Neural cell (in vitro differentiated cells): ENCODE measurements at regions not wholly inside any gene's neighbourhood (a gene's known extent, or its start where the extent isn't known, plus 50 kb on each side); places are given as distances from the start of the nearest gene placed in this dataset.

Experiments used
- H2AFZ ChIP-seq: fragments of 200-600, 300-800 bp; sonication (generic), shearing (Covaris generic); 2 replicates; pipeline ENCODE4 v1.6.0; 2014; ENCODE audit warnings: low read depth, mild to moderate bottlenecking, antibody characterized with exemption, low read length, moderate library complexity
- H3F3A ChIP-seq: fragments of 200-600 bp; shearing (Covaris generic); 2 replicates; pipeline ENCODE4 v1.6.1; 2016; ENCODE audit warnings: mild to moderate bottlenecking, moderate library complexity, mixed read lengths, antibody characterized with exemption, low read length; ENCODE audit not compliant: insufficient read depth, poor library complexity, severe bottlenecking
- H3K27ac ChIP-seq: fragments of 200-600, 300-800 bp; sonication (generic), shearing (Covaris generic); 2 replicates; pipeline ENCODE4 v1.5.1; 2014; ENCODE audit warnings: mild to moderate bottlenecking, low read length, moderate library complexity
- H3K27me3 ChIP-seq: fragments of 300-800, 200-600 bp; sonication (generic), shearing (Covaris generic); 2 replicates; pipeline ENCODE4 v1.6.0; 2014; ENCODE audit warnings: mild to moderate bottlenecking, low read depth, low read length, moderate library complexity; ENCODE audit not compliant: insufficient read depth
- H3K36me3 ChIP-seq: fragments of 300-800, 200-600 bp; sonication (generic), shearing (Covaris generic); 2 replicates; pipeline ENCODE4 v1.5.1; 2014; ENCODE audit warnings: mild to moderate bottlenecking, antibody characterized with exemption, low read length, moderate library complexity; ENCODE audit not compliant: insufficient read depth
- H3K4me2 ChIP-seq: fragments of 300-800, 200-600 bp; sonication (generic), shearing (Covaris generic); 2 replicates; pipeline ENCODE4 v1.6.0; 2014; ENCODE audit warnings: mild to moderate bottlenecking, low read length
- H3K4me3 ChIP-seq: fragments of 300-800, 200-600 bp; sonication (generic), shearing (Covaris generic); 2 replicates; pipeline ENCODE4 v1.5.1; 2014; ENCODE audit warnings: mild to moderate bottlenecking, low read length, moderate library complexity
- H3K79me2 ChIP-seq: fragments of 200-600 bp; shearing (Covaris generic); replicated peaks from 2 replicates; pipeline ENCODE4 v1.6.0; 2014; ENCODE audit warnings: mild to moderate bottlenecking, low read length, moderate library complexity; ENCODE audit not compliant: insufficient read depth
- H3K9ac ChIP-seq: fragments of 300-800, 200-600 bp; sonication (generic), shearing (Covaris generic); 2 replicates; pipeline ENCODE4 v1.6.1; 2016; ENCODE audit warnings: mild to moderate bottlenecking, low read length, mixed read lengths
- H3K9me2 ChIP-seq: fragments of 200-600 bp; shearing (Covaris generic); 2 replicates; pipeline ENCODE4 v1.6.1; 2016; ENCODE audit warnings: mild to moderate bottlenecking, low read length, mixed read lengths; ENCODE audit not compliant: insufficient read depth
- H3K9me3 ChIP-seq: fragments of 200-600, 300-800 bp; sonication (generic), shearing (Covaris generic); 2 replicates; pipeline ENCODE4 v1.6.1; 2016; ENCODE audit warnings: mild to moderate bottlenecking, mixed run types, low read length, moderate library complexity, mixed read lengths
- H4K20me1 ChIP-seq: fragments of 200-600 bp; shearing (Covaris generic); 2 replicates; pipeline ENCODE4 v1.6.1; 2016; ENCODE audit warnings: mild to moderate bottlenecking, mixed run types; ENCODE audit not compliant: insufficient read depth
- CTCF ChIP-seq: fragments of 450-650 bp; IDR thresholded peaks from 2 replicates; pipeline ENCODE4 v1.5.1; 2014; ENCODE audit warnings: antibody characterized with exemption, mild to moderate bottlenecking, moderate library complexity; ENCODE audit not compliant: poor library complexity, severe bottlenecking
- EP300 ChIP-seq: fragments of 450-650 bp; conservative IDR thresholded peaks from 2 replicates; pipeline ENCODE4 v1.6.1; 2014; ENCODE audit warnings: antibody characterized with exemption, mild to moderate bottlenecking, moderate library complexity; ENCODE audit not compliant: poor library complexity, severe bottlenecking
- EZH2 ChIP-seq: fragments of 200-600, 300-800 bp; shearing (Covaris generic), sonication (generic); IDR thresholded peaks from 2 replicates; pipeline ENCODE4 v1.6.1; 2014; ENCODE audit warnings: antibody characterized with exemption, low read length, borderline replicate concordance, mild to moderate bottlenecking; ENCODE audit not compliant: insufficient read depth, poor library complexity, severe bottlenecking
- MXI1 ChIP-seq: fragments of 450-650 bp; conservative IDR thresholded peaks from 2 replicates; pipeline ENCODE4 v1.6.1; 2014; ENCODE audit warnings: antibody characterized with exemption, mild to moderate bottlenecking; ENCODE audit not compliant: poor library complexity, severe bottlenecking
- POLR2AphosphoS5 ChIP-seq: IDR thresholded peaks from 2 replicates; pipeline ENCODE4 v1.6.1; 2012
- RAD21 ChIP-seq: fragments of 450-650 bp; conservative IDR thresholded peaks from 2 replicates; pipeline ENCODE4 v1.6.1; 2014; ENCODE audit warnings: antibody characterized with exemption, mild to moderate bottlenecking, moderate library complexity
- SMC3 ChIP-seq: fragments of 450-650 bp; conservative IDR thresholded peaks from 2 replicates; pipeline ENCODE4 v1.6.1; 2014; ENCODE audit warnings: antibody characterized with exemption, mild to moderate bottlenecking, moderate library complexity; ENCODE audit not compliant: poor library complexity
- TAF1 ChIP-seq: IDR thresholded peaks from 2 replicates; pipeline ENCODE4 v1.6.1; 2012; ENCODE audit warnings: low read depth
- TF ChIP-seq, protein P1 (sequence below): IDR thresholded peaks from 2 replicates; pipeline ENCODE4 v1.6.1; 2012; ENCODE audit warnings: borderline replicate concordance

DNA sequence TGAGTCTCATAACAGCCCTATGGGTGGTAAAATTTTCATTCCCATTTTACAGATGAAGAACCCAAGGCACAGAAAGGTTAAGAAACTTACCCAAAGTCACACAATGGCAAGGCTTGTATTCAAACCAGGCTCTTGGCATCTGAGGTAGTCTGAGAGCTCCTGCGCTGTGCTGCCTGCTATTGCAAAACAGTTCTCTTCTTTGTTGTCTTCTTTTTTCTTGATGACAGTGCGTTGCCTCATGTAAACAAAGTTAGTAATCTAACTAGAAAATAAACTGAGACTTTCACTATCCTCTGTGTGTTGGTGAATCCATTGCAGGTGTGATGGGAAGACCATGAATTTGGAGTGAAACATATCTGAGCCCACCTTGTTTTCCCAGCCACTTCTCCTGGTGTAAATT, 240.8 kb downstream of the PTEN start:
- H3K27ac ChIP-seq: no peak overlapping the region
- no peaks in the 10 kb centered on the region for H3K9me3 ChIP-seq
- no peaks in the 10 kb centered on the region for H4K20me1 ChIP-seq
- H3K9me2 ChIP-seq: no peaks in the 10 kb centered on the region
- H3F3A ChIP-seq: no peaks in the 10 kb centered on the region
- no peaks in the 10 kb centered on the region for H3K36me3 ChIP-seq
- no peak overlapping the region for H3K4me2 ChIP-seq
- TF ChIP-seq TAF1 (no peak), SMC3 (no peak), POLR2AphosphoS5 (no peak), EP300 (no peak), EZH2 (no peak), MXI1 (no peak), RAD21 (no peak), CTCF (no peak)
- TF ChIP-seq, protein P1, sequence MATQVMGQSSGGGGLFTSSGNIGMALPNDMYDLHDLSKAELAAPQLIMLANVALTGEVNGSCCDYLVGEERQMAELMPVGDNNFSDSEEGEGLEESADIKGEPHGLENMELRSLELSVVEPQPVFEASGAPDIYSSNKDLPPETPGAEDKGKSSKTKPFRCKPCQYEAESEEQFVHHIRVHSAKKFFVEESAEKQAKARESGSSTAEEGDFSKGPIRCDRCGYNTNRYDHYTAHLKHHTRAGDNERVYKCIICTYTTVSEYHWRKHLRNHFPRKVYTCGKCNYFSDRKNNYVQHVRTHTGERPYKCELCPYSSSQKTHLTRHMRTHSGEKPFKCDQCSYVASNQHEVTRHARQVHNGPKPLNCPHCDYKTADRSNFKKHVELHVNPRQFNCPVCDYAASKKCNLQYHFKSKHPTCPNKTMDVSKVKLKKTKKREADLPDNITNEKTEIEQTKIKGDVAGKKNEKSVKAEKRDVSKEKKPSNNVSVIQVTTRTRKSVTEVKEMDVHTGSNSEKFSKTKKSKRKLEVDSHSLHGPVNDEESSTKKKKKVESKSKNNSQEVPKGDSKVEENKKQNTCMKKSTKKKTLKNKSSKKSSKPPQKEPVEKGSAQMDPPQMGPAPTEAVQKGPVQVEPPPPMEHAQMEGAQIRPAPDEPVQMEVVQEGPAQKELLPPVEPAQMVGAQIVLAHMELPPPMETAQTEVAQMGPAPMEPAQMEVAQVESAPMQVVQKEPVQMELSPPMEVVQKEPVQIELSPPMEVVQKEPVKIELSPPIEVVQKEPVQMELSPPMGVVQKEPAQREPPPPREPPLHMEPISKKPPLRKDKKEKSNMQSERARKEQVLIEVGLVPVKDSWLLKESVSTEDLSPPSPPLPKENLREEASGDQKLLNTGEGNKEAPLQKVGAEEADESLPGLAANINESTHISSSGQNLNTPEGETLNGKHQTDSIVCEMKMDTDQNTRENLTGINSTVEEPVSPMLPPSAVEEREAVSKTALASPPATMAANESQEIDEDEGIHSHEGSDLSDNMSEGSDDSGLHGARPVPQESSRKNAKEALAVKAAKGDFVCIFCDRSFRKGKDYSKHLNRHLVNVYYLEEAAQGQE: no peak
- H3K9ac ChIP-seq: no peak overlapping the region
- no peaks in the 10 kb centered on the region for H3K27me3 ChIP-seq
- no peak overlapping the region for H3K4me3 ChIP-seq
- no peak overlapping the region for H2AFZ ChIP-seq
- no peaks in the 10 kb centered on the region for H3K79me2 ChIP-seq

GRCh38 chr10:88106366-88106765, 242.9 kb downstream of the PTEN start:
- Histone ChIP-seq H3K9me2 (no peaks in the 10 kb centered on the region), H3K79me2 (no peaks in the 10 kb centered on the region), H3K9ac (no peak overlapping the region), H3K4me2 (no peak overlapping the region), H3F3A (no peaks in the 10 kb centered on the region), H3K36me3 (no peaks in the 10 kb centered on the region), H3K27me3 (no peaks in the 10 kb centered on the region), H4K20me1 (no peaks in the 10 kb centered on the region), H3K4me3 (no peak overlapping the region), H2AFZ (no peak overlapping the region), H3K27ac (no peak overlapping the region), H3K9me3 (no peaks in the 10 kb centered on the region)
- TF ChIP-seq CTCF: no peak
- no peak for TF ChIP-seq TAF1
- TF ChIP-seq POLR2AphosphoS5: no peak
- TF ChIP-seq EP300: no peak
- no peak for TF ChIP-seq SMC3
